Chondrocyte (in vitro differentiated cells): ENCODE measurements at regions not wholly inside any gene's neighbourhood (a gene's known extent, or its start where the extent isn't known, plus 50 kb on each side); places are given as distances from the start of the nearest gene placed in this dataset.

Experiments used
- DNase-seq: peaks from one replicate; pipeline ENCODE4 v3.0.0; 2021; ENCODE audit warnings: mixed read lengths, low spot score
- H3K27ac Mint-ChIP-seq: one replicate; pipeline ENCODE4 v1.8.0; 2021; ENCODE audit warnings: mild to moderate bottlenecking, moderate library complexity, mixed read lengths; ENCODE audit not compliant: unreplicated experiment
- H3K27me3 Mint-ChIP-seq: 2 replicates; pipeline ENCODE4 v1.8.0; 2021; ENCODE audit warnings: low read depth, mixed read lengths
- H3K36me3 Mint-ChIP-seq: 2 replicates; pipeline ENCODE4 v1.8.0; 2021; ENCODE audit warnings: low read depth, mixed read lengths
- H3K4me1 Mint-ChIP-seq: 2 replicates; pipeline ENCODE4 v1.8.0; 2021; ENCODE audit warnings: low read depth, mild to moderate bottlenecking, mixed read lengths
- H3K4me3 Mint-ChIP-seq: one replicate; pipeline ENCODE4 v1.8.0; 2021; ENCODE audit warnings: mild to moderate bottlenecking, moderate library complexity, mixed read lengths; ENCODE audit not compliant: unreplicated experiment
- H3K9me3 Mint-ChIP-seq: 2 replicates; pipeline ENCODE4 v1.8.0; 2021; ENCODE audit warnings: low read depth, mixed read lengths
- CTCF ChIP-seq: fragments of 200-600 bp; sonication (generic); IDR thresholded peaks from 2 replicates; pipeline ENCODE4 v1.5.0; 2021; ENCODE audit warnings: antibody characterized with exemption, mild to moderate bottlenecking, moderate library complexity

- Mint-ChIP-seq H3K4me1 (peaks cover 11% of the 10 kb centered on the region), H3K27ac (peak overlapping the region; percentile 10), H3K36me3 (peaks cover 6% of the 10 kb centered on the region), H3K27me3 (no peaks in the 10 kb centered on the region), H3K9me3 (peaks cover 6% of the 10 kb centered on the region), H3K4me3 (no peak overlapping the region)
- DNase-seq: no peak
- TF ChIP-seq CTCF: no peak
These were observed 237.4 kb downstream of the TBL1XR1 start for GRCh38 chr3:176959867-176960266.

- H3K27me3 Mint-ChIP-seq: no peaks in the 10 kb centered on the region
- H3K36me3 Mint-ChIP-seq: peaks cover 6% of the 10 kb centered on the region
- TF ChIP-seq CTCF: no peak
- peaks cover 6% of the 10 kb centered on the region for H3K9me3 Mint-ChIP-seq
- no peak for DNase-seq
- H3K27ac Mint-ChIP-seq: no peak overlapping the region
- peaks cover 23% of the 10 kb centered on the region for H3K4me1 Mint-ChIP-seq
- no peak overlapping the region for H3K4me3 Mint-ChIP-seq
These were observed 238.7 kb downstream of the TBL1XR1 start for GRCh38 chr3:176958560-176958959.

- Mint-ChIP-seq H3K27ac (no peak overlapping the region), H3K27me3 (no peaks in the 10 kb centered on the region), H3K9me3 (peaks cover 2% of the 10 kb centered on the region), H3K4me3 (no peak overlapping the region), H3K36me3 (peaks cover 1% of the 10 kb centered on the region), H3K4me1 (peaks cover 48% of the 10 kb centered on the region)
- DNase-seq: no peak
- TF ChIP-seq CTCF: no peak
These were observed 242.8 kb downstream of the TBL1XR1 start for GRCh38 chr3:176954517-176954916.

- Mint-ChIP-seq H3K27ac (peak overlapping the region; percentile 84), H3K4me1 (peaks cover 48% of the 10 kb centered on the region), H3K27me3 (no peaks in the 10 kb centered on the region), H3K4me3 (no peak overlapping the region), H3K36me3 (peaks cover 1% of the 10 kb centered on the region), H3K9me3 (peaks cover 2% of the 10 kb centered on the region)
- no peak for TF ChIP-seq CTCF
- DNase-seq: no peak
These were observed 243.9 kb downstream of the TBL1XR1 start for GRCh38 chr3:176953106-176954060.

GRCh38 chr3:176951586-176952292 is 245.5 kb downstream of the TBL1XR1 start:
- peaks cover 1% of the 10 kb centered on the region for H3K36me3 Mint-ChIP-seq
- no peak for TF ChIP-seq CTCF
- peaks cover 48% of the 10 kb centered on the region for H3K4me1 Mint-ChIP-seq
- H3K27me3 Mint-ChIP-seq: no peaks in the 10 kb centered on the region
- H3K9me3 Mint-ChIP-seq: peaks cover 2% of the 10 kb centered on the region
- H3K27ac Mint-ChIP-seq: peak overlapping the region; percentile 83
- H3K4me3 Mint-ChIP-seq: no peak overlapping the region
- no peak for DNase-seq
